ENCODE measurements at regions not wholly inside any gene's neighbourhood (a gene's known extent, or its start where the extent isn't known, plus 50 kb on each side); places are given as distances from the start of the nearest gene placed in this dataset.

GRCh38 chr4:45692131-45692735 lies 431.6 kb downstream of the GABRG1 start:
- no peak for TF ChIP-seq POLR2AphosphoS5 (IDR thresholded peaks at IDR 0.05; ENCODE audit: borderline replicate concordance, low read depth, low read length)
- no peak for TF ChIP-seq EZH2 (IDR thresholded peaks at IDR 0.05)
